GM18519 (cell line): ENCODE measurements at regions not wholly inside any gene's neighbourhood (a gene's known extent, or its start where the extent isn't known, plus 50 kb on each side); places are given as distances from the start of the nearest gene placed in this dataset.

ENCODE experiments used
- ATAC-seq: cut with Tn5 transposase; IDR thresholded peaks from one replicate; pipeline ENCODE4 v1.9.1; 2021; ENCODE audit warnings: mild to moderate bottlenecking, moderate library complexity; ENCODE audit not compliant: unreplicated experiment, low FRiP score

DNA sequence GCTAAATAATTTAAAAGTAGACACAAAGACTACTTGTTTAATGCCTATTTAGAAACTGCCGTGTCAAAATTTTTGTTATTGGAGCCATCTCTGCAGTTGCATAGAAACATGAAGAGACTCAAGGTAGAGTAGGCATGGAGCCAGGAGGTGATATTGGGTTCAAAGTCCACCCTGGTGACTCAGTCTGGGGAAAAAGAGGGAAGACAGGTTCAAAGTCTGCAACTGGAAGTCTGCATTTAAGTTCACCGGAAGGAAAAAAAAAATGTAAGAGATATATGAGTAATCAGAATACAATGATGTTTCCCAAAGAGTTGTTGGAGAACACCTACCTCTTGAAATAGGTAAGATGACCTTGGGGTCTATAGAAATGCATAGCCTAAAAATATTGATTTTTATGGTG lies 67.4 kb upstream of the QRFPR start:
- ATAC-seq: no peak

DNA sequence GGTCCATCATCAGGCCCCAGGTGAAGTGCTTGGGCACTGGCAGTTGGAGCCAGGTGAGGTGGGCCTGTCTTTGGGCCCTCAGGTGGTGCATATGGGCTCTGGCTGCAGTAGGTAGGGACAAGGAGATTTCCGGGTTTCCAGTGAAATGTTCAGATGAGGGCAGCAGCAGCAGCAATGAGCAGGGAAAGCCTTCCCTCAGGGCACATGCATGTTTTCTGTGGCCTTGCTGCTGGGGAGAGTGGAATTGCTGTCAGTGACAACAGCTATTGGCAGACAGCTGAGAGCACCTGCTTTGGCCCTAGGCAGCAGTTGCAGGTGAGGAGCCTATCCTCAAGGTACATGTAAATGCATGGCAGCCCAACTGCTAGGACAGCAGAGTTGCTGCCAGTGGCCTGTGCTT lies 58.9 kb upstream of the QRFPR start:
- ATAC-seq: no peak
